Astrocyte of the spinal cord (primary cell): ENCODE measurements at regions not wholly inside any gene's neighbourhood (a gene's known extent, or its start where the extent isn't known, plus 50 kb on each side); places are given as distances from the start of the nearest gene placed in this dataset.
A peak's percentile ranks its signal among the peaks of the same experiment; 100 is the strongest.

Source experiments
- DNase-seq: peaks from one replicate; pipeline ENCODE4 v3.0.0; 2011; ENCODE audit warnings: low read depth, low spot score
- H3K4me3 ChIP-seq: 2 replicates; pipeline ENCODE4 v1.5.1; 2011; ENCODE audit warnings: low read depth, mild to moderate bottlenecking, low read length, moderate library complexity
- in situ Hi-C: cut with HindIII; loops from 2 replicates; pipeline ENCODE4 v1.10.0; 2017; ENCODE audit warnings: low sequenced_read_pairs
- TF ChIP-seq, protein P1 (sequence below): IDR thresholded peaks from 2 replicates; pipeline ENCODE4 v1.5.1; 2012; ENCODE audit warnings: low read depth, mild to moderate bottlenecking, low read length, inconsistent platforms

DNA sequence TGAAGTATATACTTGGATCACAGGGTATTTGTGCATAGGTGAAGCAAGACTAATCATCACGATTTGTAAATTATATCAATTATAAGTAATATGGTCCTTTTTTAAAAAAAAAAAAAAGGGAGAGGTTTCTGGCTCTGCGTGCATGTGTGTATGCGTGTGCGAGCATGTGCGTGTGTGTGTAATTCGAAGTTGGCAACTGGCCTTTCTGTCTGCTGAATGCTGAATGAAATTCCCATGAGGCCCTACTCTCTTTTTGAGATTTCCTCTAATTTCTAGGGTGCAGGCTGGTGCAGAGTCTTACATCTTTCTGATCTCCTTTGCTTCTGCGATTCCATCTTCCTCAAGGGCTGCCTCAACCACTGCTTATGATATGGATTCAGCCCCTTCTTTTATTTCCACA is 212.2 kb downstream of the URB2 start:
- no peak for DNase-seq
- H3K4me3 ChIP-seq = no peak overlapping the region
- in situ Hi-C loops = no loop called here
- TF ChIP-seq, protein P1, sequence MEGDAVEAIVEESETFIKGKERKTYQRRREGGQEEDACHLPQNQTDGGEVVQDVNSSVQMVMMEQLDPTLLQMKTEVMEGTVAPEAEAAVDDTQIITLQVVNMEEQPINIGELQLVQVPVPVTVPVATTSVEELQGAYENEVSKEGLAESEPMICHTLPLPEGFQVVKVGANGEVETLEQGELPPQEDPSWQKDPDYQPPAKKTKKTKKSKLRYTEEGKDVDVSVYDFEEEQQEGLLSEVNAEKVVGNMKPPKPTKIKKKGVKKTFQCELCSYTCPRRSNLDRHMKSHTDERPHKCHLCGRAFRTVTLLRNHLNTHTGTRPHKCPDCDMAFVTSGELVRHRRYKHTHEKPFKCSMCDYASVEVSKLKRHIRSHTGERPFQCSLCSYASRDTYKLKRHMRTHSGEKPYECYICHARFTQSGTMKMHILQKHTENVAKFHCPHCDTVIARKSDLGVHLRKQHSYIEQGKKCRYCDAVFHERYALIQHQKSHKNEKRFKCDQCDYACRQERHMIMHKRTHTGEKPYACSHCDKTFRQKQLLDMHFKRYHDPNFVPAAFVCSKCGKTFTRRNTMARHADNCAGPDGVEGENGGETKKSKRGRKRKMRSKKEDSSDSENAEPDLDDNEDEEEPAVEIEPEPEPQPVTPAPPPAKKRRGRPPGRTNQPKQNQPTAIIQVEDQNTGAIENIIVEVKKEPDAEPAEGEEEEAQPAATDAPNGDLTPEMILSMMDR = no peak

DNA sequence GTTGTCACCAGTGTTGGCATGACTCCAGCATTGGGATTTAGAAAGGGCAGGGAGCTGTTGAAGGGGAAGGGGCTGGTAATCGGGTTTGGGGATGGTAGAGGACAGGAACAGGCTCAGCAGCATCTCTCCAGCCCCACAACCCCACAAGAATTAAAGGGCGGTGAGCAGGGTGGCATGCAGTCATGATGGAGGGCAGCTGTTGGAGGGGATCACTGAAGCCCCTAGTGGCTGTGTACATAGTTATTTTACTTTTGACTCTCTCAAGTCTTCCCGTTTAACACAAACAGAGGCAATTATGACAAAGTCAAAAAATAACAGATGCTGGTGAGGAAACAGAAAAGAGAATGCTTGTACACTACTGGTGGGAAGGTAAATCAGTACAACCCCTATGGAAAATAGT is 213.8 kb downstream of the URB2 start:
- in situ Hi-C loops = no loop called here
- TF ChIP-seq, protein P1 = no peak
- H3K4me3 ChIP-seq = no peak overlapping the region
- no peak for DNase-seq

- in situ Hi-C loops = no loop called here
- TF ChIP-seq, protein P1 = no peak
- no peak overlapping the region for H3K4me3 ChIP-seq
- DNase-seq = no peak
Measured at GRCh38 chr1:229841230-229841629, 215.2 kb downstream of the URB2 start.

- TF ChIP-seq, protein P1 = no peak
- in situ Hi-C loops = no loop called here
- no peak for DNase-seq
- H3K4me3 ChIP-seq = no peak overlapping the region
Measured at GRCh38 chr1:229842302-229843255, 216.5 kb downstream of the URB2 start.

DNA sequence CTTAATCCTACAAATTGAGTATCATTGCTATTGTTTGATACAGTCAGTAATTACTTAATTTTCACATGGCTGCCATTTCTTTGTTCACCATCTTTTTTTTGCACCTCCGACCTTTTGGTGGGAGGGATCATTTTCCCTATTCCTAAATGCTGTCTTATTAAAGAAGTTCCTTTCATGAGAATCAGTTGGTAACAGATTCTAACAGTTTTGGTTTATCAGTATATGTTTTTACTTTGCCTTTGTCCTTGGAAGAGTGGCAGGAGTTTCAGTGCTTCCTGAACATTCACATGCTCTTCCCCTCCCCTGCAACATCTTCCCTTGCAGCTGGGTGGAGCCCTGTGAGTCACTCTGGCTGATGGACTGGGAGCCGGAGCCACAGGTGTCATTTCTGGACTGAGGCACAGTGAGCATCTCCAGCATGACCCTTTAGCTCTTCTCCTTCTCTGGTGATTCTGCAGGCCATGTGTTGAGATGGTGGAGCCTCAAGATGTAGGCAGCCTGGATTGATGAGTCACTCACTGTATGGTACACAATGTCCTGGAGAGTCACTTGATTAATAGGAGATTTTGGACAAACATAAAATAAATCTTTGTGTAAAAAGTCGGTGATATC is 217.7 kb downstream of the URB2 start:
- H3K4me3 ChIP-seq = no peak overlapping the region
- TF ChIP-seq, protein P1 = peak; percentile 21
- in situ Hi-C loops = no loop called here
- DNase-seq = peak; percentile 19

GRCh38 chr1:229844675-229845074 is 218.6 kb downstream of the URB2 start:
- in situ Hi-C loops = no loop called here
- H3K4me3 ChIP-seq = no peak overlapping the region
- DNase-seq = no peak
- TF ChIP-seq, protein P1 = no peak
